ENCODE measurements at regions not wholly inside any gene's neighbourhood (a gene's known extent, or its start where the extent isn't known, plus 50 kb on each side); places are given as distances from the start of the nearest gene placed in this dataset.

DNA sequence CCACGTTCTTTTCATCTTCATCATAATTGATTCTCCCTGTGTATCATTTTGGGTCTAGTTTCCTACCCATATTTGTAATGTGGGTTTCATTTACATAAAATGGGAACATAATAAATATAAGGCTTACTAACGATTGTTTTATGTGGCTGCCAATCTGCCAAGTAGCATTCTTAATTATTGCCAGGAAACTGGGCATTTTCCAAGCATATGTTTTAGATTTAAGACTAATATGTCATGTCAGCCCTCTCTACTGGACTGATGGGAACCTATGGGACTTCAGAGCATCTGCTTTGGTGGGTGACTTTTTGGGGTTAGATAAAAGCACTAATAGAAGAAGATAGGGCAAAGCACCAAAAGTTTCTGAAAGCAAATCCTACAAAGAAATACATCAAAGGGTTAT, 157.5 kb downstream of the TBX18 start:
- TF ChIP-seq, protein P1, sequence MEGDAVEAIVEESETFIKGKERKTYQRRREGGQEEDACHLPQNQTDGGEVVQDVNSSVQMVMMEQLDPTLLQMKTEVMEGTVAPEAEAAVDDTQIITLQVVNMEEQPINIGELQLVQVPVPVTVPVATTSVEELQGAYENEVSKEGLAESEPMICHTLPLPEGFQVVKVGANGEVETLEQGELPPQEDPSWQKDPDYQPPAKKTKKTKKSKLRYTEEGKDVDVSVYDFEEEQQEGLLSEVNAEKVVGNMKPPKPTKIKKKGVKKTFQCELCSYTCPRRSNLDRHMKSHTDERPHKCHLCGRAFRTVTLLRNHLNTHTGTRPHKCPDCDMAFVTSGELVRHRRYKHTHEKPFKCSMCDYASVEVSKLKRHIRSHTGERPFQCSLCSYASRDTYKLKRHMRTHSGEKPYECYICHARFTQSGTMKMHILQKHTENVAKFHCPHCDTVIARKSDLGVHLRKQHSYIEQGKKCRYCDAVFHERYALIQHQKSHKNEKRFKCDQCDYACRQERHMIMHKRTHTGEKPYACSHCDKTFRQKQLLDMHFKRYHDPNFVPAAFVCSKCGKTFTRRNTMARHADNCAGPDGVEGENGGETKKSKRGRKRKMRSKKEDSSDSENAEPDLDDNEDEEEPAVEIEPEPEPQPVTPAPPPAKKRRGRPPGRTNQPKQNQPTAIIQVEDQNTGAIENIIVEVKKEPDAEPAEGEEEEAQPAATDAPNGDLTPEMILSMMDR (IDR thresholded peaks at IDR 0.05; ENCODE audit: low read length): no peak
- no peak for TF ChIP-seq EZH2 (IDR thresholded peaks at IDR 0.05; ENCODE audit: borderline replicate concordance, low read length)
